ENCODE measurements at regions not wholly inside any gene's neighbourhood (a gene's known extent, or its start where the extent isn't known, plus 50 kb on each side); places are given as distances from the start of the nearest gene placed in this dataset.

DNA sequence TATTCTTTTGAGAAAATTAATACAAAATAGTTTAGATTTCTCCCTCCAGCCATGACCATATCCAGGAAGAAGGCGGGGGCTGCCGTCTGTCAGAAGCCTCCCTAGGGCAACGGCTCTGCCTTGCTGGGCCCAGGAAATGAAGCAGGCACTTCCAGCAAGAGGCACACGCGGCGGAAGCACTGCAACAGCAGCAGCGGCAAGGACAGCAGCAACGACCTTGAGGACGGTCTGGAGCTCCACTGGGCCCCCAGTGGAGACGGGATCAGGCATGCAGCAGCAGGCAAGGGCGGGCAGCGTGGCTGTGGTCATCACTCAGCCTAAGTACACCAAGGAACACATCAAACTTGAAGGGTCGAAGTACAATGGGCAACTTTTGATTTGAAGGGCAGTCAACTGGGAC, 61.3 kb upstream of the EPHA6 start:
- TF ChIP-seq, protein P1, sequence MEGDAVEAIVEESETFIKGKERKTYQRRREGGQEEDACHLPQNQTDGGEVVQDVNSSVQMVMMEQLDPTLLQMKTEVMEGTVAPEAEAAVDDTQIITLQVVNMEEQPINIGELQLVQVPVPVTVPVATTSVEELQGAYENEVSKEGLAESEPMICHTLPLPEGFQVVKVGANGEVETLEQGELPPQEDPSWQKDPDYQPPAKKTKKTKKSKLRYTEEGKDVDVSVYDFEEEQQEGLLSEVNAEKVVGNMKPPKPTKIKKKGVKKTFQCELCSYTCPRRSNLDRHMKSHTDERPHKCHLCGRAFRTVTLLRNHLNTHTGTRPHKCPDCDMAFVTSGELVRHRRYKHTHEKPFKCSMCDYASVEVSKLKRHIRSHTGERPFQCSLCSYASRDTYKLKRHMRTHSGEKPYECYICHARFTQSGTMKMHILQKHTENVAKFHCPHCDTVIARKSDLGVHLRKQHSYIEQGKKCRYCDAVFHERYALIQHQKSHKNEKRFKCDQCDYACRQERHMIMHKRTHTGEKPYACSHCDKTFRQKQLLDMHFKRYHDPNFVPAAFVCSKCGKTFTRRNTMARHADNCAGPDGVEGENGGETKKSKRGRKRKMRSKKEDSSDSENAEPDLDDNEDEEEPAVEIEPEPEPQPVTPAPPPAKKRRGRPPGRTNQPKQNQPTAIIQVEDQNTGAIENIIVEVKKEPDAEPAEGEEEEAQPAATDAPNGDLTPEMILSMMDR (IDR thresholded peaks at IDR 0.05) = no peak
- TF ChIP-seq POLR2A (IDR thresholded peaks at IDR 0.05) = no peak

Measured in upper lobe of left lung (tissue), 4 donors.